SK-N-SH (cell line): ENCODE measurements at regions not wholly inside any gene's neighbourhood (a gene's known extent, or its start where the extent isn't known, plus 50 kb on each side); places are given as distances from the start of the nearest gene placed in this dataset.

Experiments
- CTCF ChIA-PET: fragments of 300-600, 350-600 bp; formaldehyde crosslinking; extraction: SDS; loops from one replicate; lab custom pipeline; 2021; lab: Yijun Ruan, JAX
- POLR2A ChIA-PET: fragments of 350-600 bp; sonication (Branson Sonifier 250); formaldehyde crosslinking; extraction: SDS; loops from one replicate; lab custom pipeline; 2020; ENCODE audit warnings: antibody characterized with exemption, inconsistent platforms; lab: Yijun Ruan, JAX
- DNase-seq: peaks from one replicate; pipeline ENCODE4 v3.0.0; 2012
- H2AFZ ChIP-seq: fragments of 200-600 bp; sonication (generic); 2 replicates; pipeline ENCODE4 v1.8.1; 2016; ENCODE audit warnings: antibody characterized with exemption, mild to moderate bottlenecking, low read depth
- H3F3A ChIP-seq: fragments of 200-600 bp; sonication (generic); replicated peaks from 2 replicates; pipeline ENCODE3; 2016; ENCODE audit warnings: antibody characterized with exemption, mild to moderate bottlenecking; ENCODE audit not compliant: insufficient read depth
- H3K27ac ChIP-seq, 2 experiments: fragments of 200-500 bp in 1 of 2; fragments of 200-600 bp in 1 of 2; sonication (Bioruptor generic) in 1 of 2; sonication (generic), shearing (Covaris generic) in 1 of 2; 2 replicates each; pipeline versions ENCODE4 v1.5.1 to v1.6.1; 2014 to 2016; ENCODE audit warnings: low read depth in 2 of 2, inconsistent platforms in 1 of 2, low read length in 1 of 2, mild to moderate bottlenecking in 1 of 2, mixed read lengths in 1 of 2
- H3K27me3 ChIP-seq: fragments of 200-600 bp; sonication (generic), shearing (Covaris generic); 2 replicates; pipeline ENCODE4 v1.6.1; 2016; ENCODE audit warnings: mixed run types; ENCODE audit not compliant: insufficient read depth
- H3K36me3 ChIP-seq, 2 experiments: fragments of 200-500 bp in 1 of 2; fragments of 200-600 bp in 1 of 2; sonication (Bioruptor generic) in 1 of 2; sonication (generic) in 1 of 2; replicated peaks in 1 of 2; 2 replicates each; pipeline versions ENCODE3 to v1.5.1; 2014 to 2016; ENCODE audit warnings: low read length in 1 of 2, mild to moderate bottlenecking in 1 of 2; ENCODE audit not compliant: insufficient read depth in 2 of 2, control insufficient read depth in 1 of 2
- H3K4me1 ChIP-seq, 2 experiments: fragments of 200-500 bp in 1 of 2; fragments of 200-600 bp in 1 of 2; sonication (Bioruptor generic) in 1 of 2; sonication (generic), shearing (Covaris generic) in 1 of 2; 2 replicates each; pipeline versions ENCODE4 v1.5.1 to v1.6.1; 2014 to 2016; ENCODE audit warnings: low read depth in 1 of 2, low read length in 1 of 2, mixed run types in 1 of 2; ENCODE audit not compliant: insufficient read depth in 2 of 2, control insufficient read depth in 1 of 2
- H3K4me2 ChIP-seq: fragments of 200-600 bp; sonication (generic), shearing (Covaris generic); 2 replicates; pipeline ENCODE4 v1.6.1; 2017; ENCODE audit warnings: mixed run types
- H3K4me3 ChIP-seq, 2 experiments: fragments of 200-500 bp in 1 of 2; fragments of 200-600 bp in 1 of 2; sonication (Bioruptor generic) in 1 of 2; sonication (generic), shearing (Covaris generic) in 1 of 2; 2 replicates each; pipeline versions ENCODE4 v1.5.1 to v1.8.1; 2014 to 2016; ENCODE audit warnings: low read depth in 2 of 2, inconsistent platforms in 1 of 2, low read length in 1 of 2, mild to moderate bottlenecking in 1 of 2, mixed read lengths in 1 of 2, moderate library complexity in 1 of 2
- H3K79me2 ChIP-seq: fragments of 200-600 bp; sonication (generic); 2 replicates; pipeline ENCODE4 v1.8.1; 2017; ENCODE audit warnings: mild to moderate bottlenecking; ENCODE audit not compliant: insufficient read depth
- H3K9ac ChIP-seq: fragments of 200-600 bp; sonication (generic); 2 replicates; pipeline ENCODE4 v1.6.1; 2017; ENCODE audit warnings: mixed run types
- H3K9me2 ChIP-seq: fragments of 200-600 bp; sonication (generic); 2 replicates; pipeline ENCODE4 v1.6.1; 2017; ENCODE audit warnings: mixed run types
- H3K9me3 ChIP-seq: fragments of 200-600 bp; sonication (generic); 2 replicates; pipeline ENCODE4 v1.6.1; 2017; ENCODE audit warnings: mixed run types, mild to moderate bottlenecking, moderate library complexity
- H4K20me1 ChIP-seq: fragments of 200-600 bp; sonication (generic); 2 replicates; pipeline ENCODE4 v1.6.1; 2017; ENCODE audit warnings: mild to moderate bottlenecking, mixed run types; ENCODE audit not compliant: insufficient read depth
- ELF1 ChIP-seq: IDR thresholded peaks from 2 replicates; pipeline ENCODE4 v1.4.0; 2012
- FOXJ3 ChIP-seq: sonication (generic); formaldehyde crosslinking; IDR thresholded peaks from 2 replicates; pipeline ENCODE4 v1.5.1; 2020; ENCODE audit warnings: mild to moderate bottlenecking, missing genetic modification reagents
- GABPA ChIP-seq: IDR thresholded peaks from 2 replicates; pipeline ENCODE4 v1.4.0; 2012; ENCODE audit warnings: low read depth, mild to moderate bottlenecking
- MEF2A ChIP-seq: IDR thresholded peaks from 2 replicates; pipeline ENCODE4 v1.4.0; 2012; ENCODE audit warnings: low read depth, borderline replicate concordance
- POLR2AphosphoS5 ChIP-seq: IDR thresholded peaks from 2 replicates; pipeline ENCODE4 v1.6.1; 2012; ENCODE audit warnings: low read depth, low read length
- RCOR1 ChIP-seq: fragments of 150-350 bp; IDR thresholded peaks from 2 replicates; pipeline ENCODE4 v1.6.1; 2017; ENCODE audit warnings: antibody characterized with exemption, low read length
- RXRA ChIP-seq: IDR thresholded peaks from 2 replicates; pipeline ENCODE4 v1.4.0; 2012; ENCODE audit warnings: low read depth, mild to moderate bottlenecking, borderline replicate concordance
- SIN3A ChIP-seq: IDR thresholded peaks from 2 replicates; pipeline ENCODE4 v1.6.1; 2012; ENCODE audit warnings: low read depth, mild to moderate bottlenecking, low read length, moderate library complexity, borderline replicate concordance
- SMC3 ChIP-seq: IDR thresholded peaks from 2 replicates; pipeline ENCODE4 v1.6.1; 2012; ENCODE audit warnings: low read depth, low read length, improper control_type of control experiment
- WGBS: methylation state at CpG from one replicate; pipeline ENCODE4 v1.1.6; 2017; ENCODE audit warnings: low lambda C conversion rate; 5-methylcytosine and 5-hydroxymethylcytosine counted together
- TF ChIP-seq, protein P1 (sequence below): IDR thresholded peaks from 2 replicates; pipeline ENCODE4 v1.6.1; 2012; ENCODE audit warnings: mild to moderate bottlenecking, low read depth, low read length, moderate library complexity

DNA sequence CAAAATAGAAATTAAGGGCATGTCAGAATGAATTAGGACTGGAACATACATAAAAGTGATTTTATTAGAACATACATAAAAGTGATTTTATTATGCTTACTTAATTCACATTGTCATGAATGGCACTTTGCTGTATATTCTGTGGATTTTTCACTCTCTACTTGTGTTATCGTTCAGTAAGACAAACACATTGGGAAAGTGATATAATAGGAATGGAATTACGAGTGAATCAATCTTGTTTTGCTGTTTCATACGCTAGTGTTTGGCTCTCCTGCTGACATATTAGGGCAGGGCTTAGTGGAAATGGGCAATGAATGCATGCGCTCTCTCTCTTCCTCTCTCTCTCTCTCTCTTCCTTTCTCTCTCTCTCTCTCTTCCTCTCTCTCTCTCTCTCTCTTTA lies 561.1 kb downstream of the ACTR3B start:
- Histone ChIP-seq H3K36me3 (no peaks in the 10 kb centered on the region), H3K79me2 (no peaks in the 10 kb centered on the region), H4K20me1 (no peaks in the 10 kb centered on the region), H3K4me2 (no peak overlapping the region), H3K9me2 (no peaks in the 10 kb centered on the region), H3K4me3 (no peak overlapping the region), H3K27ac (no peak overlapping the region), H3K27me3 (no peaks in the 10 kb centered on the region), H3K9me3 (no peaks in the 10 kb centered on the region; the same call in 1 of the 2 replicates), H3K9ac (no peak overlapping the region), H3K4me1 (no peaks in the 10 kb centered on the region), H3F3A (no peaks in the 10 kb centered on the region), H2AFZ (no peak overlapping the region)
- 19% methylated on average over 4 of the region's 4 CpGs for WGBS
- TF ChIP-seq ELF1 = no peak
- TF ChIP-seq SMC3 = no peak
- TF ChIP-seq, protein P1, sequence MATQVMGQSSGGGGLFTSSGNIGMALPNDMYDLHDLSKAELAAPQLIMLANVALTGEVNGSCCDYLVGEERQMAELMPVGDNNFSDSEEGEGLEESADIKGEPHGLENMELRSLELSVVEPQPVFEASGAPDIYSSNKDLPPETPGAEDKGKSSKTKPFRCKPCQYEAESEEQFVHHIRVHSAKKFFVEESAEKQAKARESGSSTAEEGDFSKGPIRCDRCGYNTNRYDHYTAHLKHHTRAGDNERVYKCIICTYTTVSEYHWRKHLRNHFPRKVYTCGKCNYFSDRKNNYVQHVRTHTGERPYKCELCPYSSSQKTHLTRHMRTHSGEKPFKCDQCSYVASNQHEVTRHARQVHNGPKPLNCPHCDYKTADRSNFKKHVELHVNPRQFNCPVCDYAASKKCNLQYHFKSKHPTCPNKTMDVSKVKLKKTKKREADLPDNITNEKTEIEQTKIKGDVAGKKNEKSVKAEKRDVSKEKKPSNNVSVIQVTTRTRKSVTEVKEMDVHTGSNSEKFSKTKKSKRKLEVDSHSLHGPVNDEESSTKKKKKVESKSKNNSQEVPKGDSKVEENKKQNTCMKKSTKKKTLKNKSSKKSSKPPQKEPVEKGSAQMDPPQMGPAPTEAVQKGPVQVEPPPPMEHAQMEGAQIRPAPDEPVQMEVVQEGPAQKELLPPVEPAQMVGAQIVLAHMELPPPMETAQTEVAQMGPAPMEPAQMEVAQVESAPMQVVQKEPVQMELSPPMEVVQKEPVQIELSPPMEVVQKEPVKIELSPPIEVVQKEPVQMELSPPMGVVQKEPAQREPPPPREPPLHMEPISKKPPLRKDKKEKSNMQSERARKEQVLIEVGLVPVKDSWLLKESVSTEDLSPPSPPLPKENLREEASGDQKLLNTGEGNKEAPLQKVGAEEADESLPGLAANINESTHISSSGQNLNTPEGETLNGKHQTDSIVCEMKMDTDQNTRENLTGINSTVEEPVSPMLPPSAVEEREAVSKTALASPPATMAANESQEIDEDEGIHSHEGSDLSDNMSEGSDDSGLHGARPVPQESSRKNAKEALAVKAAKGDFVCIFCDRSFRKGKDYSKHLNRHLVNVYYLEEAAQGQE = no peak
- no peak for TF ChIP-seq FOXJ3
- TF ChIP-seq POLR2AphosphoS5 = no peak
- TF ChIP-seq SIN3A = no peak
- DNase-seq = no peak
- ChIA-PET POLR2A (no interaction called here), CTCF (no interaction called here)

DNA sequence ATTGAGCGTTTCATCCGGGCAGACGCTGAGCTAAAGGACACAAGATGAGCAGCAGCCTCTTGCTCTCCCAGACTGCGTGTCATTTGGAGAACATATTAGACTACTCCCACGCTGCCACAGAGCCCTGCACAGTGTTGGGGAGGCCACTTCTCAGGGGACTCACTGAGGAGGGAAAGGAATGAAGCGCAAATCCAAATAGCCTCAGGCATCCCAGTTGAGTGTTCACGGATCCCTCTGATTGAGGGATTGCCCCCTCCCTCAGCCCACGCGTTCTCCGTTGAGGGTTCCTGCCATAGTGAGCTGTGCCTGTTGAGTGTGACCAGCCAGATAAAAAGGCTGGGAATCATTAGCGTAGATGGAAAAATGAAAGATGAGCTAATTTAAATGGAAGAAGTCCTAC lies 563.4 kb downstream of the ACTR3B start:
- H3K4me1 ChIP-seq = no peaks in the 10 kb centered on the region
- WGBS = 12% methylated on average over 11 of the region's 11 CpGs
- H3K9ac ChIP-seq = no peak overlapping the region
- H3K36me3 ChIP-seq = no peaks in the 10 kb centered on the region
- DNase-seq = no peak
- no peak overlapping the region for H2AFZ ChIP-seq
- CTCF ChIA-PET = interaction anchor here (1.0 to 1.3 kb wide), 2 partner anchors 11 to 13 kb away, joined by 3 read pairs; no protein-coding TSS in a partner anchor
- H3F3A ChIP-seq = no peaks in the 10 kb centered on the region
- no peak overlapping the region for H3K27ac ChIP-seq
- POLR2A ChIA-PET = no interaction called here
- H3K4me2 ChIP-seq = no peak overlapping the region
- no peaks in the 10 kb centered on the region for H4K20me1 ChIP-seq
- TF ChIP-seq MEF2A = no peak
- TF ChIP-seq RXRA = no peak
- no peak for TF ChIP-seq GABPA
- TF ChIP-seq, all 33 proteins: peak for 0
- H3K4me3 ChIP-seq = no peak overlapping the region
- no peaks in the 10 kb centered on the region for H3K9me2 ChIP-seq
- no peaks in the 10 kb centered on the region for H3K79me2 ChIP-seq
- H3K27me3 ChIP-seq = no peaks in the 10 kb centered on the region
- H3K9me3 ChIP-seq = peaks cover 5% of the 10 kb centered on the region; the same call in 1 of the 2 replicates

DNA sequence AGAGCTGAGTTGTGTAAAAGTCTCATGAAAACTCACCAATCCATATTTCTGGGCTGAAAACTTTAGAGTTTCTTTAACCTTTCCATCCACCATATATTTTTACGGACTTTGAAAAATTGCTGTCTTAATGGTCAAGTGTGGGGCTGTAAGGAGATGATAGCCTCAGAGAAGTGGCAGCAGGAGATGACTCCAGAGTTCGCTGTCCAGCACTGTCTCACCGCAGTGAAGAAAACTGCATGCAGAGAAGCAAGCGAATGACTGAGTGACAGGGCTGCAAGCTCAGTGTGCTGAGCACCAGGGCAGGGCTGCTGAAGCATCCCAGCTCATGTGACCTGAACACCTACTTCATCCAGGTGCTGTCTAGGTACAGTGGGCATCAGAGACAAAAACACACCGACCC lies 564.5 kb downstream of the ACTR3B start:
- DNase-seq = no peak
- H3K9ac ChIP-seq = no peak overlapping the region
- H3K4me2 ChIP-seq = no peak overlapping the region
- ChIA-PET POLR2A (no interaction called here), CTCF (interaction anchor here (1.2 to 1.3 kb wide), 2 partner anchors 10 to 14 kb away, joined by 3 read pairs; no protein-coding TSS in a partner anchor)
- H3K4me1 ChIP-seq = no peaks in the 10 kb centered on the region
- H2AFZ ChIP-seq = no peak overlapping the region
- no peaks in the 10 kb centered on the region for H3K27me3 ChIP-seq
- 27% methylated on average over 5 of the region's 5 CpGs for WGBS
- no peaks in the 10 kb centered on the region for H4K20me1 ChIP-seq
- H3K9me3 ChIP-seq = 0 out of 2 replicates have a peak, but pooled peaks cover 5% of the 10 kb centered on the region
- no peaks in the 10 kb centered on the region for H3F3A ChIP-seq
- no peak overlapping the region for H3K4me3 ChIP-seq
- H3K9me2 ChIP-seq = no peaks in the 10 kb centered on the region
- no peaks in the 10 kb centered on the region for H3K79me2 ChIP-seq
- no peaks in the 10 kb centered on the region for H3K36me3 ChIP-seq
- no peak overlapping the region for H3K27ac ChIP-seq
- TF ChIP-seq RCOR1 = no peak
- TF ChIP-seq POLR2AphosphoS5 = no peak
